PC-9 (cell line): ENCODE measurements at regions not wholly inside any gene's neighbourhood (a gene's known extent, or its start where the extent isn't known, plus 50 kb on each side); places are given as distances from the start of the nearest gene placed in this dataset.

Source experiments
- BruUV-seq: library from RNA; stranded (reverse); fragments of 400-500 nt; replicated peaks from 2 replicates; lab custom pipeline; 2021; lab: Mats Ljungman, UMichigan
- CTCF ChIA-PET: fragments of 300-600 bp; sonication (Branson Sonifier 250); formaldehyde crosslinking; loops from one replicate; lab custom pipeline; 2022; ENCODE audit warnings: antibody characterized with exemption; lab: Charles Lee
- POLR2A ChIA-PET: fragments of 300-600 bp; sonication (Branson Sonifier 250); formaldehyde crosslinking; loops from one replicate; lab custom pipeline; 2022; ENCODE audit warnings: antibody characterized with exemption; ENCODE audit not compliant: unreplicated experiment; lab: Charles Lee
- DNase-seq, 2 experiments: peaks; one replicate each; pipeline versions ENCODE4 v3.0.0 to v3.0.0-alpha.2; 2015 to 2022; ENCODE audit warnings: mixed read lengths in 1 of 2
- H2AFZ ChIP-seq: fragments of 200-600 bp; sonication (generic); 2 replicates; pipeline ENCODE4 v1.8.1; 2017; ENCODE audit warnings: antibody characterized with exemption
- H3F3A ChIP-seq: fragments of 200-600 bp; sonication (generic); 2 replicates; pipeline ENCODE4 v1.8.1; 2017; ENCODE audit warnings: antibody characterized with exemption, mild to moderate bottlenecking, low read depth; ENCODE audit not compliant: insufficient read depth
- H3K27ac ChIP-seq: fragments of 200-600 bp; sonication (generic); 2 replicates; pipeline ENCODE4 v1.6.1; 2016; ENCODE audit warnings: mixed run types
- H3K27me3 ChIP-seq: fragments of 200-600 bp; sonication (generic); 2 replicates; pipeline ENCODE4 v1.6.1; 2016; ENCODE audit warnings: low read depth, mixed run types; ENCODE audit not compliant: insufficient read depth
- H3K36me3 ChIP-seq: fragments of 200-600 bp; sonication (generic); 2 replicates; pipeline ENCODE4 v1.6.1; 2016; ENCODE audit warnings: low read depth, mixed run types
- H3K4me1 ChIP-seq: fragments of 200-600 bp; sonication (generic); replicated peaks from 2 replicates; pipeline ENCODE4 v1.6.1; 2016; ENCODE audit warnings: mixed run types; ENCODE audit not compliant: insufficient read depth
- H3K4me2 ChIP-seq: fragments of 200-600 bp; sonication (generic); 2 replicates; pipeline ENCODE4 v1.6.1; 2017; ENCODE audit warnings: mixed run types
- H3K4me3 ChIP-seq: fragments of 200-600 bp; sonication (generic); 2 replicates; pipeline ENCODE4 v1.6.1; 2016; ENCODE audit warnings: mixed run types
- H3K79me2 ChIP-seq: fragments of 200-600 bp; sonication (generic); 2 replicates; pipeline ENCODE4 v1.6.1; 2017; ENCODE audit warnings: low read depth, mixed run types
- H3K9me2 ChIP-seq: fragments of 200-600 bp; sonication (generic); 2 replicates; pipeline ENCODE4 v1.8.1; 2017; ENCODE audit warnings: mild to moderate bottlenecking; ENCODE audit not compliant: insufficient read depth
- H3K9me3 ChIP-seq: fragments of 200-600 bp; sonication (generic); 2 replicates; pipeline ENCODE4 v1.8.1; 2016; ENCODE audit warnings: low read depth; ENCODE audit not compliant: insufficient read depth
- H4K20me1 ChIP-seq: fragments of 200-600 bp; sonication (generic); 2 replicates; pipeline ENCODE4 v1.8.1; 2017; ENCODE audit not compliant: insufficient read depth
- EZH2 ChIP-seq: fragments of 200-600 bp; sonication (generic); IDR thresholded peaks from 2 replicates; pipeline ENCODE4 v1.8.0; 2017; ENCODE audit warnings: antibody characterized with exemption, low read depth
- intact Hi-C: fragments of 100-400 bp; cut with micrococcal nuclease; formaldehyde crosslinking; loops from one replicate; pipeline ENCODE4 v1.10.0; 2022; ENCODE audit not compliant: unreplicated experiment
- TF ChIP-seq, protein P1 (sequence below): fragments of 200-600 bp; sonication (generic); conservative IDR thresholded peaks from 2 replicates; pipeline ENCODE4 v1.6.1; 2017; ENCODE audit warnings: mixed run types, antibody characterized with exemption, mild to moderate bottlenecking, moderate library complexity

DNA sequence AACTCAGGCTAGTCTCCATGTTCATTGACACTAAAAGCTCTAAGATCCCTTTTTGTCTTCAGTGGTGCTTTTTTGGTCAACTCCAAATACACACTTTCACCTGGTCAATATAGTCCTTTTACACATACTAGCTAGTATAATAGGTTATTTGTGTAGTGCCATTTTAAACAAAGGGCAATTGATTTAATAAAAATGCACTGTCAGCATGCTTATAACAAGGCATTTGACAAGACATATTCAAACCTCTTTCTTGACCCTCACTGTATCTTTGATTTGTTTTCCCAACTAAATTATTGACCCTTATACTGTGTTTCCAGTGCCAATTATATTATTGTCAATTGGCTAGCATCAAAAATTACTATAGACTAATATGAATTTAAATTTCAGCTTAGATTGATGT, 1117.6 kb upstream of the DDX18 start:
- no peaks in the 10 kb centered on the region for H3K79me2 ChIP-seq
- no peak overlapping the region for H3K27ac ChIP-seq
- no peak overlapping the region for H3K4me2 ChIP-seq
- no peaks in the 10 kb centered on the region for H3F3A ChIP-seq
- intact Hi-C loops = no loop called here
- no peak overlapping the region for H3K4me3 ChIP-seq
- no peaks in the 10 kb centered on the region for H3K27me3 ChIP-seq
- no TSS peak for BruUV-seq
- ChIA-PET CTCF (no interaction called here), POLR2A (no interaction called here)
- no peaks in the 10 kb centered on the region for H3K36me3 ChIP-seq
- H2AFZ ChIP-seq = no peak overlapping the region
- H3K9me2 ChIP-seq = no peaks in the 10 kb centered on the region
- H4K20me1 ChIP-seq = no peaks in the 10 kb centered on the region
- H3K9me3 ChIP-seq = no peaks in the 10 kb centered on the region
- no peaks in the 10 kb centered on the region for H3K4me1 ChIP-seq
- TF ChIP-seq EZH2 = no peak
- TF ChIP-seq, protein P1, sequence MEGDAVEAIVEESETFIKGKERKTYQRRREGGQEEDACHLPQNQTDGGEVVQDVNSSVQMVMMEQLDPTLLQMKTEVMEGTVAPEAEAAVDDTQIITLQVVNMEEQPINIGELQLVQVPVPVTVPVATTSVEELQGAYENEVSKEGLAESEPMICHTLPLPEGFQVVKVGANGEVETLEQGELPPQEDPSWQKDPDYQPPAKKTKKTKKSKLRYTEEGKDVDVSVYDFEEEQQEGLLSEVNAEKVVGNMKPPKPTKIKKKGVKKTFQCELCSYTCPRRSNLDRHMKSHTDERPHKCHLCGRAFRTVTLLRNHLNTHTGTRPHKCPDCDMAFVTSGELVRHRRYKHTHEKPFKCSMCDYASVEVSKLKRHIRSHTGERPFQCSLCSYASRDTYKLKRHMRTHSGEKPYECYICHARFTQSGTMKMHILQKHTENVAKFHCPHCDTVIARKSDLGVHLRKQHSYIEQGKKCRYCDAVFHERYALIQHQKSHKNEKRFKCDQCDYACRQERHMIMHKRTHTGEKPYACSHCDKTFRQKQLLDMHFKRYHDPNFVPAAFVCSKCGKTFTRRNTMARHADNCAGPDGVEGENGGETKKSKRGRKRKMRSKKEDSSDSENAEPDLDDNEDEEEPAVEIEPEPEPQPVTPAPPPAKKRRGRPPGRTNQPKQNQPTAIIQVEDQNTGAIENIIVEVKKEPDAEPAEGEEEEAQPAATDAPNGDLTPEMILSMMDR = no peak
- DNase-seq = no peak

DNA sequence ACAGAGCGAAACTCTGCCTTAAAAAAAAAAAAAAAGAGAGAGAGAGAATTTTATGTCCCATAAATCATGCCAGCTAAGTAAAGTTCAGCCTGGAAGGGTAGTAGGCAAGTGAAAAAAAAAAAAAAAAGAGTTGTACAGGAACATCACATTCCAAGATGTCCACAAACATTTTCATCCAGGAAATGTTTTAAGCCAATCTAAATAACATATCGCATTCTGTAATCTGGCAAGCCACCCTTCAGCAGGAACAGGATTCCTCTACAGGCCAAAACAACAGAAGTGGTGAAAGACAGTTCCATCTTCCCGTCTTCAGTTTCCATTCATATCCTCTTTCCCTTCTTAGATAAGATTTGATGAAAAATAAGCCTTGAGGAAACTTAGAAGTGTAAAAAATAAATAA, 1108.1 kb upstream of the DDX18 start:
- ChIA-PET CTCF (no interaction called here), POLR2A (no interaction called here)
- Histone ChIP-seq H3K9me2 (no peaks in the 10 kb centered on the region), H3K4me3 (no peak overlapping the region), H3K27ac (no peak overlapping the region), H4K20me1 (no peaks in the 10 kb centered on the region), H2AFZ (no peak overlapping the region), H3K79me2 (no peaks in the 10 kb centered on the region), H3K36me3 (no peaks in the 10 kb centered on the region), H3K27me3 (no peaks in the 10 kb centered on the region), H3K9me3 (no peaks in the 10 kb centered on the region), H3K4me1 (no peaks in the 10 kb centered on the region), H3F3A (no peaks in the 10 kb centered on the region), H3K4me2 (no peak overlapping the region)
- BruUV-seq = no TSS peak
- DNase-seq = no peak
- intact Hi-C loops = no loop called here
- no peak for TF ChIP-seq EZH2
- TF ChIP-seq, protein P1 = no peak

DNA sequence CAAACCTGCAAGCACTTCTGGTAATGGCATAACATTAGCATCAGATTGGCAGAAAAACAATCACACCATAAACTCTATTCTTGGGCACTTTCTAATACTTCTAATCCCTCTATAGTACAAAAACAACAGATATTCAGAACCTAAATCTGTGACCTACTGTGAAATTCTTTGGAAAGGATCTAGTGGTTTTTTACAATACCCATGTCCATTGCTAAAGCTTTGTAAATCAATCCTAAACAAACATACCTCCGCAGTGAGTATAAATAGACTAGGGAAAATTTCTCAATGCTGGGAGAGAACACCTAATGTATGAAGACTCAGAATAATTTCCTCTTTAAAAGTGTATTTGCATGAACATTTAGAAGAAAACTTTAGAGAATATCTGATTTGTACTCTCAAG, 1098.5 kb upstream of the DDX18 start:
- no peaks in the 10 kb centered on the region for H3F3A ChIP-seq
- no peaks in the 10 kb centered on the region for H3K79me2 ChIP-seq
- ChIA-PET CTCF (no interaction called here), POLR2A (no interaction called here)
- no peaks in the 10 kb centered on the region for H3K9me2 ChIP-seq
- H3K4me2 ChIP-seq = no peak overlapping the region
- H3K27ac ChIP-seq = no peak overlapping the region
- TF ChIP-seq, protein P1 = no peak
- no peak for TF ChIP-seq EZH2
- no peak overlapping the region for H3K4me3 ChIP-seq
- no peaks in the 10 kb centered on the region for H3K36me3 ChIP-seq
- H3K27me3 ChIP-seq = no peaks in the 10 kb centered on the region
- intact Hi-C loops = no loop called here
- no TSS peak for BruUV-seq
- DNase-seq = no peak
- H3K9me3 ChIP-seq = no peaks in the 10 kb centered on the region
- no peaks in the 10 kb centered on the region for H3K4me1 ChIP-seq
- no peak overlapping the region for H2AFZ ChIP-seq
- no peaks in the 10 kb centered on the region for H4K20me1 ChIP-seq
